ENCODE measurements at regions not wholly inside any gene's neighbourhood (a gene's known extent, or its start where the extent isn't known, plus 50 kb on each side); places are given as distances from the start of the nearest gene placed in this dataset.
"Not testable (repeated sequence)": the region's sequence is repeated elsewhere in the genome, so short reads cannot be mapped to it uniquely, and the experiment has no call there.

DNA sequence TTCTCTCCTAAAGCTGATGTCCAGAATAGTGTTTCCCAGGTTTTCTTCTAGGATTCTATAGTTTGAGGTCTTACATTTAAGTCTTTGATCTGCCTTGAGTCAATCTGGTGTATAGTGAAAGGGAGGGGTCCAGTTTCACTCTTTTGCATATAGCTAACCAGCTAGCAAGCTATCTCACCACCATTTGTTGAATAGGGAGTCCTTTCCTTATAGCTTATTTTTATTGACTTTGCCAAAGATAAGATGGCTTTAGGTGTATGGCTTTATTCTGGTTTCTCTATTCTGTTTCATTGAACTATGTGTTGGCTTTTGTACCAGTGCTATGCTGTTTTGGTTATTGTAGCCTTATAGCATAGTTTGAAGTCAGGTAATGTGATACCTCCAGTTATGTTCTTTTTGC lies 1386.1 kb downstream of the SLITRK5 start:
- H3K27me3 ChIP-seq (replicated peaks; ENCODE audit: control insufficient read depth, insufficient read depth, low read length, poor library complexity, severe bottlenecking), result no peaks in the 10 kb centered on the region
- no peak overlapping the region for H3K4me3 ChIP-seq (ENCODE audit: insufficient read depth, low read depth, low read length, poor library complexity, severe bottlenecking)
- H3K36me3 ChIP-seq (ENCODE audit: control insufficient read depth, insufficient read depth, low read length), result no peaks in the 10 kb centered on the region
- DNase-seq, result no peak
- H3K27ac ChIP-seq (ENCODE audit: insufficient read depth, low read length, poor library complexity, severe bottlenecking), result no peak overlapping the region
- no peaks in the 10 kb centered on the region for H3K9me3 ChIP-seq (ENCODE audit: control insufficient read depth, low read length)
- no peaks in the 10 kb centered on the region for H3K4me1 ChIP-seq (ENCODE audit: control insufficient read depth, insufficient read depth, low read length, poor library complexity, severe bottlenecking)

DNA sequence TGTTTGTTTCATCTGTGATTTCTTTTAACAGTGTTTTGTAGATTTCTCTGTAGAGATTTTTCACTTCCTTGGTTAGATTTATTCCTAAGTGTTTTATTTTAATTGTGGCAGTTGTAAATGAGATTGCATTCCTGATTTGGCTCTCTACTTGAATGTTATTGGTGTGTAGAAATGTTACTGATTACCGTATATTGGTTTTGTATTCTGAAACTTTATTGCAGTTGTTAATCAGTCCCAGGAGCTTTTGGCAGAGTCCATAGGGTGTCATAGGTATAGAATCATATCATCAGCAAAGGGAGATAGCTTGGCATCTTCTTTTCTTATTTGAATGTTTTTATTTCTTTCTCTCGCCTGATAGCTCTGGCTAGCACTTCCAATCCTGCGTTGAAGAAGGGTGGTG lies 1386.7 kb downstream of the SLITRK5 start:
- no peaks in the 10 kb centered on the region for H3K36me3 ChIP-seq (ENCODE audit: control insufficient read depth, insufficient read depth, low read length)
- DNase-seq, result no peak
- H3K4me3 ChIP-seq (ENCODE audit: insufficient read depth, low read depth, low read length, poor library complexity, severe bottlenecking), result no peak overlapping the region
- H3K27ac ChIP-seq (ENCODE audit: insufficient read depth, low read length, poor library complexity, severe bottlenecking), result no peak overlapping the region
- no peaks in the 10 kb centered on the region for H3K27me3 ChIP-seq (replicated peaks; ENCODE audit: control insufficient read depth, insufficient read depth, low read length, poor library complexity, severe bottlenecking)
- H3K9me3 ChIP-seq (ENCODE audit: control insufficient read depth, low read length), result no peaks in the 10 kb centered on the region
- no peaks in the 10 kb centered on the region for H3K4me1 ChIP-seq (ENCODE audit: control insufficient read depth, insufficient read depth, low read length, poor library complexity, severe bottlenecking)

DNA sequence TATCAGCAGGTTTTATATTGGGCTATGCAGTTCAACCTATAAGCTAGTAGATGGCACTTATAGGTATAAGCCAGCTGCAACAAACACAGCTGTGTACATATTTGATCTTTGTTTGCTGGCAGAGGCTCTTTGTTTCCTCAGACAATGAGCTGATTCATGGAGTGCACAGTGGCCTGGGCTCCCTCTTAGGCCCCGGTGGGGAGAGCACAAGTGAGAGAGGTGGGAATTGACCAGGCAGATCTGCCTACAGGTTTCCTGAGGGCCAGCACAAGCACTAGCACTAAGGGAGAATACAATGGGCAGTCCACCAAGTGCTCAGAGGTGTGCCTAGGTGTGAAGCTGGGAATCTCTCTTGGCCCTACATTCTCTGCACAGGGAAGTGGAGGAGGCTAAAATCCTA lies 1390.7 kb downstream of the SLITRK5 start:
- Histone ChIP-seq H3K4me3 (ENCODE audit: insufficient read depth, low read depth, low read length, poor library complexity, severe bottlenecking) (no peak overlapping the region), H3K27ac (ENCODE audit: insufficient read depth, low read length, poor library complexity, severe bottlenecking) (no peak overlapping the region), H3K4me1 (ENCODE audit: control insufficient read depth, insufficient read depth, low read length, poor library complexity, severe bottlenecking) (no peaks in the 10 kb centered on the region), H3K9me3 (ENCODE audit: control insufficient read depth, low read length) (no peaks in the 10 kb centered on the region), H3K27me3 (replicated peaks; ENCODE audit: control insufficient read depth, insufficient read depth, low read length, poor library complexity, severe bottlenecking) (no peaks in the 10 kb centered on the region), H3K36me3 (ENCODE audit: control insufficient read depth, insufficient read depth, low read length) (no peaks in the 10 kb centered on the region)
- no peak for DNase-seq

DNA sequence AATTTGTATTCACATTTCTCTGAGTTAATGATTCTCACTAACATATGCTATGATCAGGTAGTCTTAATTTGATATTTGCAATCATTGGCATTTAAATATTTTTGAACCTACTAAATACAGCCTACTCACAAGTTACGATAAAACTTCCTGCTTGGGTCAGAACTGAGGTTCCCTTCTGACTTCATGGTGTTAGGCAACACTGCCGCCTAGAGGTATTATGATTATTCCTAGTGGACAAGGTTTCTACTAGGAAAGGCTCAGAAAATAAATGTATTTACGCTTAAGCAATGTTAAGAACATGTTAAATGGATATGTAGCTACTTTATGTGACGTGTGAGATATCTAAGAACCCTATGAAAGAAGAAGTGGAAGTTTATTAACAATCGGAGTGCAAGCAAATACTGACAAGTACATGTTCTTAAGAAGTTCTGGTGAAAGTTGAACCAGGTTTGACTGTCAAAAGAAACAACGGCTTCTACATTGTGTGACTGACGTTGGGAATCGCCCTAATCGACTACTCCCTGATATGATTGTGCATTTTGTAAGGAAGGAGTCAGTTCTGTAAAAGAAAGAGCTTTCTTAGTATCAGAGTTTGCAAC lies 1395.8 kb downstream of the SLITRK5 start:
- peak in 1 of 3 donors; percentile 8 for DNase-seq
- no peaks in the 10 kb centered on the region for H3K36me3 ChIP-seq (ENCODE audit: control insufficient read depth, insufficient read depth, low read length)
- no peak overlapping the region for H3K27ac ChIP-seq (ENCODE audit: insufficient read depth, low read length, poor library complexity, severe bottlenecking)
- no peaks in the 10 kb centered on the region for H3K9me3 ChIP-seq (ENCODE audit: control insufficient read depth, low read length)
- H3K4me3 ChIP-seq (ENCODE audit: insufficient read depth, low read depth, low read length, poor library complexity, severe bottlenecking), result no peak overlapping the region
- no peaks in the 10 kb centered on the region for H3K4me1 ChIP-seq (ENCODE audit: control insufficient read depth, insufficient read depth, low read length, poor library complexity, severe bottlenecking)
- no peaks in the 10 kb centered on the region for H3K27me3 ChIP-seq (replicated peaks; ENCODE audit: control insufficient read depth, insufficient read depth, low read length, poor library complexity, severe bottlenecking)

DNA sequence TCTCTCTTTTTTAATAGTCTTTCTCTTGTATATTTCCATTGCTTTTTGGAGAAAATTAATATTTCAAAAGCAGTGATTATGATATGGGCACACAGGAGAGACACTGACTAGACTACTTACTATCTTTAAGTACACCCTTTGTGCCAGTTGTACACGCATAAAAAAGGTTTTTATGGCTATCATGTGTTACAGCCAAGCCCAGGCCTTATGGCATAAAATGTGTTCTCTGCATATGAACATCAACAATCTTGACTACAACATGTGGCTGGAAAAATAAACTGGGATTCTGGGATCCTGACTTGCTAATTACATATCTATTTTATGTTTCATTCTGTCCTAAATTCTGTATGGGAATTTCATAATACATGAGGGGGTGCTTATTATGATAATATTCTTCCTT lies 1401.8 kb downstream of the SLITRK5 start:
- Histone ChIP-seq H3K27ac (ENCODE audit: insufficient read depth, low read length, poor library complexity, severe bottlenecking) (no peak overlapping the region), H3K9me3 (ENCODE audit: control insufficient read depth, low read length) (no peaks in the 10 kb centered on the region), H3K4me3 (ENCODE audit: insufficient read depth, low read depth, low read length, poor library complexity, severe bottlenecking) (no peak overlapping the region), H3K4me1 (ENCODE audit: control insufficient read depth, insufficient read depth, low read length, poor library complexity, severe bottlenecking) (no peaks in the 10 kb centered on the region), H3K27me3 (replicated peaks; ENCODE audit: control insufficient read depth, insufficient read depth, low read length, poor library complexity, severe bottlenecking) (no peaks in the 10 kb centered on the region), H3K36me3 (ENCODE audit: control insufficient read depth, insufficient read depth, low read length) (no peaks in the 10 kb centered on the region)
- no peak for DNase-seq

DNA sequence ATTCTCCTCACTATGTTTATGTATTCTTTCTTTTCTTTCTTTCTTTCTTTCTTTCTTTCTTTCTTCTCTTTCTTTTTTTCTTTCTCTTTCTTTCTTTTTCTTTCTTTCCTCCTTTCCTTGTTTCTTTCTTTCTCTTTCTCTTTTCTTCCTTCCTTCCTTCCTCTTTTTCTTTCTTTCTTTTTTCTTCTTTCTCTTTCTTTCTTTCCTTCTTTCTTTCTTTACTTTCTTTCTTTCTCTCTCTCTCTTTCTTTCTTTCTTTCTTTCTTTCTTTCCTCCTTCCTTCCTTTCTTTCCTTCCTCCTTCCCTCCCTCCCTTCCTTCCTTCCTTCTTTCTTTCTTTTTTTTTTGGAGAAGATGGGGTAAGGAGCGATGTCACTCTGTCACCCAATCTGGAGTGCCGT lies 1405.5 kb downstream of the SLITRK5 start:
- no peak for DNase-seq
- Histone ChIP-seq H3K27me3 (replicated peaks; ENCODE audit: control insufficient read depth, insufficient read depth, low read length, poor library complexity, severe bottlenecking) (no peaks in the 10 kb centered on the region), H3K4me1 (ENCODE audit: control insufficient read depth, insufficient read depth, low read length, poor library complexity, severe bottlenecking) (no peaks in the 10 kb centered on the region), H3K4me3 (ENCODE audit: insufficient read depth, low read depth, low read length, poor library complexity, severe bottlenecking) (no peak overlapping the region), H3K36me3 (ENCODE audit: control insufficient read depth, insufficient read depth, low read length) (no peaks in the 10 kb centered on the region), H3K27ac (ENCODE audit: insufficient read depth, low read length, poor library complexity, severe bottlenecking) (no peak overlapping the region), H3K9me3 (ENCODE audit: control insufficient read depth, low read length) (no peaks in the 10 kb centered on the region)

DNA sequence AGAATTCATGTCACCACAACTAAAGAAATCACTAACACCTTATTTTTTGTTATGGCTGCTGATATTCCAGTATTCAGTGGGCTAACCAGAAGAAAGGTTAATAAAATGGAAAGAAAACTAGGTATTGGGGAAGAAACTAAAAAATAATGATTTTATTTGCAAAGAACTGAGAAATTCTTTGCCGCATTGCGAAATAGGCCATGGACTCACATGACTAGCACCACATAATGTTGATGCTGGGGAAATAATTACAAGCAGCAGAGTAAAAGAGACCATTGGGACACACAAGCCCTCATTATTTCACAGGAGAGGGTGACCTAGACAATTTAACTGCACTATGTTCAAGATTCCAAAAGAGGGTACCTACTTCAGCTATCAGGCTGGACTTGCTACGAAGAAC lies 1411.5 kb downstream of the SLITRK5 start:
- DNase-seq, result no peak
- Histone ChIP-seq H3K4me1 (ENCODE audit: control insufficient read depth, insufficient read depth, low read length, poor library complexity, severe bottlenecking) (no peaks in the 10 kb centered on the region), H3K4me3 (ENCODE audit: insufficient read depth, low read depth, low read length, poor library complexity, severe bottlenecking) (no peak overlapping the region), H3K27ac (ENCODE audit: insufficient read depth, low read length, poor library complexity, severe bottlenecking) (no peak overlapping the region), H3K27me3 (replicated peaks; ENCODE audit: control insufficient read depth, insufficient read depth, low read length, poor library complexity, severe bottlenecking) (no peaks in the 10 kb centered on the region), H3K9me3 (ENCODE audit: control insufficient read depth, low read length) (no peaks in the 10 kb centered on the region), H3K36me3 (ENCODE audit: control insufficient read depth, insufficient read depth, low read length) (no peaks in the 10 kb centered on the region)

DNA sequence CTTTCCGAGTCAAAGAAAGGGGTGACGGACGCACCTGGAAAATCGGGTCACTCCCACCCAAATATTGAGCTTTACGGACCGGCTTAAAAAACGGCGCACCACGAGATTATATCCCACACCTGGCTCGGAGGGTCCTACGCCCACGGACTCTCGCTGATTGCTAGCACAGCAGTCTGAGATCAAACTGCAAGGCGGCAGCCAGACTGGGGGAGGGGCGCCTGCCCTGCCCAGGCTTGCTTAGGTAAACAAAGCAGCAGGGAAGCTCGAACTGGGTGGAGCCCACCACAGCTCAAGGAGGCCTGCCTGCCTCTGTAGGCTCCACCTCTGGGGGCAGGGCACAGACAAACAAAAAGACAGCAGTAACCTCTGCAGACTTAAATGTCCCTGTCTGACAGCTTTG lies 1416.9 kb downstream of the SLITRK5 start:
- not testable (repeated sequence) for H3K4me1 ChIP-seq (ENCODE audit: control insufficient read depth, insufficient read depth, low read length, poor library complexity, severe bottlenecking); H3K27ac ChIP-seq (ENCODE audit: insufficient read depth, low read length, poor library complexity, severe bottlenecking)

DNA sequence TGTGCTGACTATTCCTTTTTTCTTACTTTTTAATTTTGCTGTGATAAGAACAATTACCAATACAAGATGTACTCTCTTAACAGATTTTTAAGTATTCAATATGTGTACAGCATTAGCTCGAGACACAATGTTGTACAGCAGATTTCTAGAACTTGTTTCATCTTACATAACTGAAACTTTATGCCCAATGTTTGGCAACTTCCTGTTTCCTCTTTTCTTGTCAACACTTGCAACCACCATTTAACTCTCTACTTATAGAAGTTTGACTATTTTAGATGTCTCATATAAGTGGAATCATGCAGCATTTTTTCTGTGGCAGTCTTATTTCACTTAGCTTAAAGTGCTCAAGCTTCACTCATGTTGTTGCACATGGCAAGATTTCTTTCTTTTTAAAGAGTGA lies 1426.8 kb downstream of the SLITRK5 start:
- no peaks in the 10 kb centered on the region for H3K4me1 ChIP-seq (ENCODE audit: control insufficient read depth, insufficient read depth, low read length, poor library complexity, severe bottlenecking)
- no peak overlapping the region for H3K27ac ChIP-seq (ENCODE audit: insufficient read depth, low read length, poor library complexity, severe bottlenecking)
- no peaks in the 10 kb centered on the region for H3K27me3 ChIP-seq (replicated peaks; ENCODE audit: control insufficient read depth, insufficient read depth, low read length, poor library complexity, severe bottlenecking)
- no peaks in the 10 kb centered on the region for H3K9me3 ChIP-seq (ENCODE audit: control insufficient read depth, low read length)
- no peak for DNase-seq
- no peak overlapping the region for H3K4me3 ChIP-seq (ENCODE audit: insufficient read depth, low read depth, low read length, poor library complexity, severe bottlenecking)
- H3K36me3 ChIP-seq (ENCODE audit: control insufficient read depth, insufficient read depth, low read length), result no peaks in the 10 kb centered on the region

More for the DNA sequence above, 1416.9 kb downstream of the SLITRK5 start:
- not testable (repeated sequence) for H3K36me3 ChIP-seq (ENCODE audit: control insufficient read depth, insufficient read depth, low read length); H3K9me3 ChIP-seq (ENCODE audit: control insufficient read depth, low read length); H3K4me3 ChIP-seq (ENCODE audit: insufficient read depth, low read depth, low read length, poor library complexity, severe bottlenecking); DNase-seq; H3K27me3 ChIP-seq (replicated peaks; ENCODE audit: control insufficient read depth, insufficient read depth, low read length, poor library complexity, severe bottlenecking)

DNA sequence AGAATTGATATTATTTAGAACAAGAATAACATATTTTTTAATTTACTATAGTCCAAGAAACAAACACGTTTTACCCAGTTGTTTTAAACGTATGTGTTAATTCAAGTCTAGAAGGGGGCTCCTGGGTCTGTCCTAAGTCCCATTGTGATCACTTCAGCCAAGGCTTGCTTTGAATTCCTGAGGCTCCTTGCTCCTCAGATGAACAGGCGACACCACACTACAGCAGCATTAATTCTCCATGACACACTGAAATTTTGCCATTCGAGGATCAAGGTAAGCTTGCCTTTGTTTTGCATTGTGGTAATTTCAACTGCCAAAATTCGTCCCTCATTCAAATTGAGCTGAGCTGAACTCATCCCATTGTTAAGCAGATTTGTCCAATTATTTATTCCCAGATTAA lies 1442.6 kb downstream of the SLITRK5 start:
- no peaks in the 10 kb centered on the region for H3K36me3 ChIP-seq (ENCODE audit: control insufficient read depth, insufficient read depth, low read length)
- H3K27me3 ChIP-seq (replicated peaks; ENCODE audit: control insufficient read depth, insufficient read depth, low read length, poor library complexity, severe bottlenecking), result no peaks in the 10 kb centered on the region
- H3K4me1 ChIP-seq (ENCODE audit: control insufficient read depth, insufficient read depth, low read length, poor library complexity, severe bottlenecking), result no peaks in the 10 kb centered on the region
- H3K27ac ChIP-seq (ENCODE audit: insufficient read depth, low read length, poor library complexity, severe bottlenecking), result no peak overlapping the region
- H3K4me3 ChIP-seq (ENCODE audit: insufficient read depth, low read depth, low read length, poor library complexity, severe bottlenecking), result no peak overlapping the region
- H3K9me3 ChIP-seq (ENCODE audit: control insufficient read depth, low read length), result no peaks in the 10 kb centered on the region
- DNase-seq, result no peak

DNA sequence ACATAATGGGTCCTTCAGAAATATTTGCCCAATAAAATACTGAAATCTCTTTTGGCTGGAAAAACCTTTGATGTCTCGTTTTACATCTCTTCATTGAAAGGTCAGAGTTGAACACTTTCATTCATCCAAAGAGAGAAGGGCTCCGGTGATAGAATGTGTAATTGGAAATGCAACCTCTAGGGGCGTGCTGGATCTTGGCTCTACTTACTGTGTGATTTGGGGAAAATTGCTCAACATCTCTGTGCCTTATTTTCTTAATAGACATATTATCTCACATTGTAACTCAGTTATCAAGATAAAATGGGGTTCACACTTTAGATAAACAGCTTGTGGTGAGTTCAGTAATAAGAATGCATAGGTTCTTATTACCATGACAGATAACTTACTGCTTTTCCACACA lies 1444.1 kb downstream of the SLITRK5 start:
- no peak for DNase-seq
- no peak overlapping the region for H3K27ac ChIP-seq (ENCODE audit: insufficient read depth, low read length, poor library complexity, severe bottlenecking)
- H3K4me3 ChIP-seq (ENCODE audit: insufficient read depth, low read depth, low read length, poor library complexity, severe bottlenecking), result no peak overlapping the region
- no peaks in the 10 kb centered on the region for H3K27me3 ChIP-seq (replicated peaks; ENCODE audit: control insufficient read depth, insufficient read depth, low read length, poor library complexity, severe bottlenecking)
- no peaks in the 10 kb centered on the region for H3K9me3 ChIP-seq (ENCODE audit: control insufficient read depth, low read length)
- H3K4me1 ChIP-seq (ENCODE audit: control insufficient read depth, insufficient read depth, low read length, poor library complexity, severe bottlenecking), result no peaks in the 10 kb centered on the region
- no peaks in the 10 kb centered on the region for H3K36me3 ChIP-seq (ENCODE audit: control insufficient read depth, insufficient read depth, low read length)

All from effector memory CD4-positive, alpha-beta T cell (primary cell).